Activated CD4-positive, alpha-beta T cell treated with anti-CD3 and anti-CD28 coated beads, Interleukin-2, amount 50 U/mL, for 1 hour (primary cell): ENCODE measurements at regions not wholly inside any gene's neighbourhood (a gene's known extent, or its start where the extent isn't known, plus 50 kb on each side); places are given as distances from the start of the nearest gene placed in this dataset.
A peak's percentile ranks its signal among the peaks of the same experiment; 100 is the strongest.

Source experiments
- DNase-seq: peaks from one replicate; pipeline ENCODE4 v3.0.0-alpha.2; 2020

DNA sequence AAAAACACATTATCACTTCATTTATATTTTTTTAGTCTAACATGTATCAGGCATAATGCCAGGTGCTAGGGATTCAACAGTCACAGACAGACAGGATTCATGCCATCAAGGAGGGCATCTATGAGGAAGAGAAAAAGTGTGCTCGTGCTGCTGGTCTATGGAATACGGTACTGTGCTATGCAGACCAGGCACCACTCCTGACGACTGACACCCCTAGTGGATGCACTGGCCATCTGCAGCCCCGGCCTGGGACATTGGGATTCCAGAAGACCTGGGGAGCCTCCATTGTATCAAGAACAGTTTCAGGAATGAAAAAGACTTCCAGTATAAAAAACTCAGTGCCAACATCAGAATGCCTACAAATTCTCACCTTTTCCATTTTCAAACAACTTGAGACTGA is 94.0 kb downstream of the KLF12 start:
- no peak for DNase-seq

DNA sequence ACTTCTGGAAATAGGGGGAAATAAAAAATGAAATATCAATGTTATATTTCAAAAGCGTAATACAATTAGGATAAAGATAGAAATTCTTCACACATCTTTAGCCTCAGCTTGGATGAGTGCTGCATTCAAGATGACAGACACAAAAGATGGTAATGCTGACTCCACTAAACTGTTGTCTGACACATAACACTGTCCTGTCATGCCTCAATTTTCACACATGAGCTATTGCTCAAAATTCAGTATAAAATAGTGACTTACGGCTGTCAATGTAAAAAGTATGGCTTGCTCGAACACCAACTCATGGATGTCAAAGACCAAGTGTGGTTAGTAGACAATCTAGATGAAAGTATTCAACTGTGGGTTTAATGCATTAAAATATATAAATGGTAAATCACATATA is 94.5 kb downstream of the KLF12 start:
- no peak for DNase-seq

DNA sequence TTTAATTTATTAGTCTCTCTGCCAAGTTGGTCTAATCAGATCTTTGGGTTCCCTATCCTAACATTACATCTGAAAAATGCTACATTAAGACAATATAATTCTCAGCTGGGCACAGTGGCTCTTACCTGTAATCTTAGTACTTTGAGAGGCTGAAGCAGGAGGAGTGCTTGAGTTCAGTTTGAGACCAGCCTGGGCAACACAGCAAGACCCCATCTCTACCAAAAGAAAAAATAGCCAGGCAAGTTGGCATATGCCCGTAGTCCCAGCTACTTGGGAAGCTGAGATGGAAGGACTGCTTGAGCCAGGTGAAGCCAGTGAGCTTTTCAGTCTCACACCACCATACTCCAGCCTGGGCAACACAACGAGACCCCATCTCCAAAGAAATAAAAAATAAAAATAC is 95.0 kb downstream of the KLF12 start:
- no peak for DNase-seq

DNA sequence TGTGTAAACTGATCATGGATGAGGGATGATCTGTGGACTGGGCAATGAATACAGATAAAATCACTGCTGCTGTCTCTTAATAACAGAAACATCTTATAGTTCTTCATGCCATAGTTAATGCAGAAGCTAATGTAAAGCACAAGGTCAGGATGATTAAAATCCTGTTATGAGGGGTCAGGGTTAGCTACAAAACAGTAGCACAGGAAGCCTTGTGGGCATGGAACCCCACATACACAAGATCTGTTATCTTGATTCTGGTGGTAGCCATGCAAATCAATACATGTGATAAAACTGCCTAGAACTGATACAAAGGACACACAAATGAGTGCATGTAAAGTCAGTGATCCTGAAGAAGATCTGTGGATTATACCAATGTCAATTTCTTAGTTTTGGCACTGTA is 96.4 kb downstream of the KLF12 start:
- no peak for DNase-seq

DNA sequence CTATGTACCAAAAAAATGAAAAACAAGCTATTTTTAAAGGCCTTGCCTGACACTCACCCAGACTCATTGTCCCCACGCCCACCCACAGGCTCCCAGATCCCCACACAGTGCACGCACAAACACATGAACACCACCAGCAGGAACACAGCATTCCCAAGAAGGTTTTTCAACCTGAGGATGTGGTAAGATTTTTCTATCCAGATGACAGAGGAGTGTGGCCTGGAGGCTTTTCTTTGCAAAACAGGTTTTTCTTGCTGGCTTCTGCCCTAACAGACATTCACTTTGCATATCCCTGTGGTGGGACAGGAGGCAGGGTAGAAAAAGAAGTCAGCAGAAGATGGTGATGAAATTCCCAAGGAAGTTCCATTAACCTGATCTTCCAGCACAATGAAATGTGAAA is 97.8 kb downstream of the KLF12 start:
- no peak for DNase-seq

DNA sequence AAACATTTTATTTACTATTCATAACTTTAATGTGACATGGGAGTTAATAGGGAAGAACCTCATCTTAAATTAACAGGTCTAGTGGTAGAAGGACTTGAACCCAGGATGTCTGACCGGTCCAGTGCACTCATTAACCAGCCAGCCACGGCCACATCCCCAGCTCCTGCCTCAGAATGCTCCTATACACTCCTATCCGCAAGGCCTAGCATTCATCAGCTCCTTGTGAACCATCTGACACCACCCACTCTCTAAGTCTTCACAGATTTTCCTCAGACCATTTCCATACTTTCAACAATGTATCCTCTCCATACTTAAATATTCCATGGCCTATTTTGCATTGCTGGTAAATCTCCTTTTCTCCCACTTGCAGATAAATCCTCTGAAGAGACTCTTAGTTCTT is 98.3 kb downstream of the KLF12 start:
- DNase-seq: no peak

DNA sequence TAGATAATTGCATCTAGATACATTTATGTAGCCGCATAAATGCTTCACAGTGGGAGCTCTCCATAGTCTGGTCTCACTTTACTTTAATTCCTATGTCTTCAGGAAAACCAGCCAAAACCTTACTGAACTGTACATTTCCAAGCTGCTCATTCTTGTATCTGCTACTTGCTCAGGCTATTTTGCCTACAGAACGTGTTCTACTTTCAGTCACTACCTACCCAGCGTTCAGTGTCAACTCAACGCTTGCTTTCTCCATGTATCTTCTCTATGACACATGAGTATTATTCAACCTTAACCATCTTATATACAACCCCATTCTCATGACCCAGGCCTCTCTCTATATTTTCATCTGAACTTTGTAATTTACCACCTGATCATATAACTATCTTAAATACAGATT is 101.9 kb downstream of the KLF12 start:
- no peak for DNase-seq

DNA sequence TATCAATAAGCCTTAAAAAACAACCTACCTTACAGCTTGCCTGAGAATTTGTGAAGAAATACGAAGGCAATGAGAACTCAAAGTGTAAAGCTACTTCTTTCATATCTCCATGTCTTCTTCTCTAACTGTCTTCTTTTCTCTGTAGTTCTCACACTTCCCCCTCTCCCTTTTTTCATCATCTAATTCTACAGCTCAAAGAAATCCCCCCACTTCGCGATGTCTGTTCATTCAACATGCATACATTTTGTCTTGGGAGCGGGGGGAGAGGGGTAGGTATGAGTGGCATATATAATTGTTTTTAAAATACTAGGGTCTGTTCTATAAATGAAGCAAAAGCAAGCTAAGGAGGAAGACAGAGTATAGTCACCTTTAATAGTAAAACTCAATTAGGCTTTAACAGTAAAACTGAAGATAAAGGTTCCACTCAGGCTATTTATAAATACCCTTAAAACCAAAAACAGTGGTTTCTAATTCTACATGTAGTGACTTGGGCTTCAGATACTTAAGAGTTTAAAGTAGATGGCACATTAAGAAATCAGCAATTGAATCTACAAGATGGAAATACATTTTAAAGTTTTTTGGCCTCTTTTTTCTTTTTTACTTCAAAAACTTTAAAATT is 106.9 kb downstream of the KLF12 start:
- no peak for DNase-seq

DNA sequence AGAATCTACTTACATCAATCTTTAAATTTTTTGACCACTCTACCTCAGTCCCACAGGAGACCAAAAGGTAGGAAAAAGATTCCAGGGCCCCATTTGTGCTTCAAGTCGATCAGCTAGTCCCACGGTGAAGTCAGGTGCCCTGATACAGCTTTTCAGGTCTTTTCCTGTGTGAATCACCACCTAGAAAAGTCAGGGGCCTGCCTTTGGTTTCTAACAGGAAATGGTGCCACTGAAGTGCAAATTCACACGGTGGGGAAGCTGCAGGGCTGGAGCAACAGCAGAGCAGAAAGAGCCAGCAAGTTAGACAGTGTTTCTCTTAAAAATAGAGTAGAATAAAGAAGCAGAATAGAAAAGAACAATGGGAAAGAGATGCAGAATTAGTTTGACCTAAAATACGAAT is 107.5 kb downstream of the KLF12 start:
- peak; percentile 66 for DNase-seq

DNA sequence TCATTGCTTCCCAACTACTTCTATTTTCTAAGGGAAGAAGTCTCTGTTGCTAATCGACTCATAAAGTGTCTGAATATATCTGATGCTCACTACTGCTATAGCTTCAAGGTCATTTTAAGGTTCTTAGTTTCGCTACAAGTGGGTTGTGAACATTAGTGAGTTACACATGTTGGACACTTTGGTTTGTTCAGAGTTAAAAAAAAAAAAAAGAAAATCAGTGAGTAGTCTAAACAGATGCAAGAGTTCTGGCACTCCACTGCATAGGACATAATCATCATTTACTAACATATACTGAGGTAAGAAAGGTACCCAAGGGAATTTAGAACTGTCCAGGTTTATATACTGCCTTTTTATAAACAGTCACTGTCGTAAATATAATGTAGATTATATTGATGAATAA is 108.8 kb downstream of the KLF12 start:
- DNase-seq: no peak

DNA sequence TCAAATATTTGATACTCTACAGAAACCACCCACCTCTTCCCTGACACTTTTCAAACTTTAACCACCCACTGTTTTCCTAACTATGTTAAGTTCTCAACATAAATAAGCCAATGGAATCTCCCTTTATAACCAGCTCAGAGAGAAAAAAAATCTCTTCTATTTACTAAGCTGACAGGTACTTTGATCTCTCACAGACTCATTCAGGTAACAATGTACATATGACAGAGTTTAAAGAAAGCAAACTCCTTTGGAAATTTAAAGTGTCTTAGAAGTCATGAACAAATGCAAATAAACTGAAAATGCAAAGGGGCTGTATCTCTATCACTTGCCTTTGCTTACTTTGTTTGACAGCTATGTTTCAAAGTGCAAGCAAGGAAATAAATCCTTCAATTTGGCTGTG is 109.3 kb downstream of the KLF12 start:
- no peak for DNase-seq

DNA sequence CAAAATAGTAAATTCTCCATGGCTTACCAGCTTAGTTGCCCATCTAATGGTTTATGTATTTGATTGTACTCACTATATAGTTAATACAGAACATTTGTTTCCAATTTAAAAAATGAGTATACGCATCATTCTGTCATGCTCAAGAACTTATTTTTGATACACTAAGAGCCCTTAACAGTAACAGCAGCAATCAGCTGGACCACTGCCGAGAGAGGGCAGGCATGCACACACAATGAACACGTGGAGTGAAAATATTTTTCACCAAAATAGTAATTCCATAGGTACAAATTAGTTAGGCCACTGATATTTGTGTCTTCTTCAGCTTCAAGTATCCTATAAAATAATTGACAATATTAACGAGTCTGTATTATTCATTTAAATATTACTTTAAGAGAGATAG is 109.9 kb downstream of the KLF12 start:
- no peak for DNase-seq

DNA sequence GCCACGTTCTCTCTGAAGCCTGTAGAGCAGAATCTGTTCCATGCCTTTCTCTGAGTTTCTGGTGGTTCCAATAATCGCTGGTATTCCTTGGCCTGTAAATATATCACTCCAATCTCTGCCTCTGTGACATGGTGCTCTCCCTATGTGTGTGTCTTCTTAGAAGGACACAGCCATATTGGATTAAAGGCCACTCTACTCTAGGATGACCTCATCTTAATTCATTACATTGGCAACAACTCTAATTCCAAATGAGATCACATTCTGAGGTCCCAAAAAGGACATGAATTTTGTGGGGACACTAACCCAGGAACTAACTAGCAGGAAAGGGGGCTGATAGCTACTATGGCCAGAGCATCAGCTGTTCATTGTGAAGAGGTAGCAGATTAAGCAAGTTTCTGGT is 110.7 kb downstream of the KLF12 start:
- DNase-seq: no peak

DNA sequence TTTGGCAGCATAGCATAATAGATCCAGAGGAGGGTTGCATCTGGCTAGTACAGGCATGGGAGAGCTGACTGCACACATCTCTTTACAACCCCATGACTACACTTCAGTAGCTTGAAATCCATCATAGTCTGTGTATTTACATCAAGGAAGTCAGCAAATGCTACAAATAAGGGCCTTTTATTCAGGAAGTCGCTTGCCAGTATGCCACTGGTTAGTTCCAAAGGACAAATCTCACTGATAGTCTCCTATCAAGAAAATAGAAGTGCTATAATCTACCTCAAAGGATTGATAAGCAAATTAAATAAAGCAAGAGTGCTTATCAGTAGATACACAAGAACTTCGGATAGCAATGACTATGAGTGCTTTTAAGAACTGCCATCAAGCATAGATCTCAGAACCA is 112.7 kb downstream of the KLF12 start:
- DNase-seq: no peak

DNA sequence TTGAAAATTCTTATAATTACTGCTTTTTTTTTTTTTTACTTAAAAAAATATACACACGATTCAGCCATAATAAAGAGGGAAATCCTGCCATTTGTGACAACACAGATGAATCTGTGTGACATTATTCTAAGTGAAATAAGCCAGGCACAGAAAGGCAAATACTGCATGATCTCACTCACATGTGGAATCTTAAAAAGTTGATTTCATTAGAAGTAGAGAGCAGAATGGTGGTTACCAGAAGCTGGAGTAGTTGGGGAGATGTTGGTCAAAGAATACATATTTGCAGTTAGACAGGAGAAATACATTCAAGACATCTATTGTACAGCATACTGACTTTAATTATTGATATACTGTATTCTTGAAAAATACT is 116.2 kb downstream of the KLF12 start:
- no peak for DNase-seq

DNA sequence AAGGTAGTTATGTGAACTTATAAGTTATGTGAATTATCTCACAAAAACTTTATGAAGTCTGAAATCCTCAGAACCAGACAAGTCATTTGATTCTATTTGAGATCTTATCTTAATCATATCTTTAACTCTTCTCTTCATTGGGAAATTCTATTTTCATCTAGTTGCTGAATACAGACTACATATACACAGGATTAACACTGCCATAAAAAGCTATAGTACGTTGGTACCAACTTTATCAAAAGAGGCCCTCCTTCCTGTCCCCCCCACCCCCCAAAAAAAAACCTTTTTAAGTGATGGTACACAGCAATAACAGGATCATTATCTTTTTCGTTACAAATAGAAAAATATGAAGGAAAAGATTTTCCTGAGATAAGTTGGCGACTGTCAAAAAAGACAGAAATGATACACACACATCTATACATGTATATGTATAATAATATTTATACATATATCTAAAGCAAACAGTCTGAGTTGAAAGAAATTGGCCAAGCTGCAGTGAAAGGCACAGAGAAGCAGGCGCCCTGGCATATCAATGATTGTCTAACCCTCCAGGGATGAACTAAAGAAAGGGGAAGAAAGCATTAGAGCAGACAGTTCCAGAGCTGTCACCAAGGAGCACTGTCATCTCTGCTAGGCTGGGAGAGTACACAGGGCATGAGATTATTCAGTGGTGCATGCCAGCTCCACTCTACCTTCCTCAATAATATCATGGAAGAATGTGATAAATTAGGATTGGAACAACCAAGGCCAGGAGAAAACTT is 116.7 kb downstream of the KLF12 start:
- DNase-seq: no peak

DNA sequence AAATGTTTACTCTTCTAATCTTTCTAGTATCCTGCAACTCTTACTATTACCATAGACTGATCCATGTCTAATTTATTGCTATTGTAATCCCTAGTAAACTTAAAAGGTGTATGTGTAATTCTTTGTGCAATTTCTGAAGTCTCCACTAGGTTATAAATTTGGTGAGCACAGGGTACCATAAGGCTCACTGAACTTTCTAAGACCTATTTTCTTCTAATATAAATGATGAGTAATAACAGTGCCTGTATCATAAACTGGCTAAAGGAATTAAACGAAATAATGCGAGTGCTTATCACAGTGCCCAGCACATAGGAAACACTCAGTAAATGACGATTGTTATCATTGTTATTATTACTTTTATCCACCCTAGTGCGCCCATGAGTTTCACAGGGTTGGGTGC is 119.1 kb downstream of the KLF12 start:
- no peak for DNase-seq

DNA sequence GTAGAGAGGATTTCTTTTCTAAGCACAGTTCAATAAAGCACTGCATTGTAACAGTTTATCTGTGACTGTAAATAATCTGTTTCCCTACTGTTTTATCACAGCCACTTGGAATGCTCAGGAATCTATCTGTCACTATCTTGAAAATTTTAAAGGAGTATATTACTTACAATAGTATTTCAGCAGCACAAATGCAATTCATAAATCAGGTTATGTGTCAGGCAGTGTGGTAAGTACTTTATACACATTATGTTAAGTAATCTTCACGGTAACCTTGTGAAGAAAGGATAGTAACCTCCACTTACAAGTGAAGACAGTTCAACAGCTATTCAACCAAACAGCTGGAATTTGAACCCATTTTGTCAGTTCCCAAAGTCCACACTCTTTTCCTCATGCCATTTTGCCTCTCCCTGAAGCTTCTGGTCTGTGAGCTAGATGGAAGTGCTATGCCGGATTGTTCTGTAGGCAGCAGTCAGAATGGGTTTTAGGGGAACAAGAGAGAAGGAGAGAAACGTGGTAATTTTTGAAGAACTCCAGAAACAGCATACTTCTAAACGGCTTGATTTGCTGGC is 125.0 kb downstream of the KLF12 start:
- no peak for DNase-seq

DNA sequence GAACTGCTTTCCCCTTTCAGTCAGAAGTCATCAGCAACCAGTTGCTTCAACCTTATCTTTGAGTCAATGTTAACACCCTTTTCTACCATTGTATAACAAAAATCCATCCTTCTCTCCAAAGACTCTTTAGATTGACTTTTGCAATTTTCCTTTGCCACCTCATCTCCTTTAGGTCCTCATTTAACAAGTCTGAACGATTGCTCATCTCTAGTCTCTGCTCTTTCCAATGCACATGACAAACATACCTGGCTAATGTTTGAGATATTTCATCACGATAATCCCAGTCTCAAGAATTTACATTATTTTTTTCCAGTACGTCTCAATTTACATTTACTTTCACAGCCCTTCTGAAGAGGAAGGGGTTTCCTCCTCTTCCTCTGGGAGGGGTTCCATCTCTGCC is 127.5 kb downstream of the KLF12 start:
- DNase-seq: no peak

DNA sequence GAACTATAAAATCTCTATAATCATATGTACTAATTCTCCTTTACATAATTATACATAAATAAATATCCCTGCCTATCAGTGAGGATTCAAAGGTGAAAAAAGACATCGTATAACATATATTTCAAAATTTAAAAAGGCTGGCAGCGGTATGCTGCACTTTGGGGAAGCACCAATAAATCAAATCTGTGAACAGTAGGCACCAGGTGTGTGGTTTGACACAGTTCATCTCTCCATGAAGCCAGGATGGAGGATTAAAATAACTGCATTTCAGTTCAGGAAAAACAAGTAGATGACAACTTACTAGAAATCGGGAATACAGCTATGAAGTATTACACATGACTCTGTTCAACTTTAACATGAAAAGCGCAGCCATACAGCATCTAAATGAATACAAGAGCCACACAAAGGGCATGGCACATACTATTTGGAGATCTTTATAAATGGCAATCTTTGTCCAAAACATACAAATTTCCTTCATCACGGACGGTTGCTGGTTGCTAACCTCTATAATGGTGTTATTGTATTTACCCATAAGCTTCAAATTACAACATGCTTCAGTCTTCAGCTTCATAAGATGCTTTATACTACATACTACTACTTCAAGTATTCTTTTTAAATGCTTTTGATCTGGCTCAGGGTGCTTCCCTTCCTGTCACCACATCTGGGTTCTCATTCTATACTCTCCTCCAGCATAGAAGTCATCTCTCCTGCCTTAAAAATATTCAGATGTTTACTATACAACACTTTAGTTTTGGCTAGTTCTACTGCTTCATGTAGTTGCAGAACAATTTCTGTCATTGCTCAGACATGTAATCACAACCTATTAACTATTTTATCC is 128.7 kb downstream of the KLF12 start:
- no peak for DNase-seq

DNA sequence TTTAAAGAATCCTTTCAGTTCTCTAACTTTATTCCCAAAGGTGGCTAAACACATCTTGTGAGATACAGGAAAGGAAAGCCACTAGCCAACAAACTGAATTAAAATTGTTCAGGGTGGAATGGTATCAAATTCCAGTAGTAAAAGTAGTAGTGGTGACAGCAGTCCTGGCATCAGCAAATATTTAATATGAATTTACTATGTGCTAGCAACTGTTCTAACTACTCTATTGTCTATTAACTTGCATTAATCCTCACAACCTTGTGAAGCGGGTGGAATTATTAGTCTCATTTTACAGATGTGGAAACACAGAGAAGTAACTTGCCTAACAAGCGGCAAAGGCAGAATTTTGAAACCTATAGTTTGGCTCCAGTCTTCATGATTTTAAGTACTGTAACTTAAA is 130.1 kb downstream of the KLF12 start:
- DNase-seq: no peak

DNA sequence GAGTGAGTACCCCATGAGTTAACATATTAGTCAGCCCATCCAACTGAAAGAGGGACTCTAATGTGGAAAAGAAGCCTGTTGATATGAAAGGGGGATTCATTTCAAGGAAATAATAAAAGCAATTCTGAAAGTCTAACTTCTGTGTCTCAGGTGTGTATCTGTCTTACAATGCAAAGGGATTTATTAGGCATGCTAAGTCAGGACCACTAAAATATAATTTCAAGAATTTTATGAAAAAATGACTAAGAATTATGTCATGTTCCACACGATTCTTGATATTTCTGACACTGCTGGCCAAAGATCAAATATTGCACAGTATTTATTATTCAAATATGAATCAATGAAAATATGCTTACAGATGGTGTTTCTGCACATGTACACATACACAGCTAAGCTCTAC is 130.8 kb downstream of the KLF12 start:
- no peak for DNase-seq

DNA sequence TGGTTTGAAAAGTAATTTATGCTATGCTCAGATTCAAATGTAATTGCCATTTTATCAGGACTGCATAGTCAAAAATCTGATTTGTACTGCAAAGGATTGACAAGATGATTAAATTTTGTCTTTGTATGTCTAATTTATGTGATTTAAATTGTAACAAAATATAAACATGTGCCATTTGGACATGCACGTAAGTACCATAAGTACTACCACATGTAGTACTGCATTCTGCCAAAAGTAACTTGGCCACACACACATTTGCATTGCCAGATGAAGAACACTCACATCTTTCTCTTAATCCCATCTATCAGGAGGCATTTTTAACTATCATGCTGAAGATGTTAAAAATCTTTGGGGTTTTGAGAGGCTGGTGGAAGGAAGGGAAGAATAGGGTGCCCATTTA is 133.3 kb downstream of the KLF12 start:
- no peak for DNase-seq

DNA sequence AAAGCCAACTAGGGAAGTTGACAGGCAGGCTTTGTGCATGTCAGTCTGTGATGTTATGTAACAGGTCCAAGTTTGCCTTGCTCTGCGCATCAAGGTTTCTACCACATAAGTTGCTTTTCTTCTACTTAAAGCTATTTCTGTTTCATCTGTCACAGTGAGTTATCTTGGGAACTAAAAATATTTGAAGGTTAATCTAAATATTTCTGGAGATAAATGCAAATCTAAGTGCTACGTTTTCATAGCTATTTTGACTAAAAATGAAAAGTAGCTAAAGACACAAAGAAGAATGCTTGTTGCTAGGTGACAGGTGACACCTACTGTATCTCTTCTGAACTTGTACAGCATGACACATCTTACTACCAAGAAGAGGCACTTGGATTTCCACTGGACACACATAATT is 135.6 kb downstream of the KLF12 start:
- DNase-seq: no peak
